ENCODE measurements at regions not wholly inside any gene's neighbourhood (a gene's known extent, or its start where the extent isn't known, plus 50 kb on each side); places are given as distances from the start of the nearest gene placed in this dataset.

GRCh38 chr12:124482901-124483799 lies 84.3 kb downstream of the NCOR2 start:
- no peak for DNase-seq (ENCODE audit: low read depth, low spot score)
- RAD21 ChIA-PET (ENCODE audit: low non-redundant PET in 1 of 2, low total read pairs in 2 of 2, uncharacterized antibody in 2 of 2, unreplicated experiment in 2 of 2): no interaction called here
- H3K9me3 ChIP-seq (ENCODE audit: control insufficient read depth in 1 of 2, insufficient read depth in 1 of 2, low read depth in 1 of 2, low read length in 2 of 2): no peaks in the 10 kb centered on the region
- CTCF ChIA-PET: no interaction called here
- H2AFZ ChIP-seq (ENCODE audit: low read depth, low read length, poor library complexity, severe bottlenecking): no peak overlapping the region
- no peaks in the 10 kb centered on the region for H4K20me1 ChIP-seq (ENCODE audit: insufficient read depth)
- POLR2A ChIA-PET: no interaction called here
- H3K9me2 ChIP-seq (ENCODE audit: insufficient read depth): no peaks in the 10 kb centered on the region
- BruUV-seq (replicated peaks): no TSS peak
- H3K27me3 ChIP-seq (ENCODE audit: insufficient read depth, low read length): no peaks in the 10 kb centered on the region
- no peak overlapping the region for H3K4me2 ChIP-seq (ENCODE audit: low read length)
- H3K4me3 ChIP-seq (replicated peaks in 1 of 2; ENCODE audit: low read depth in 1 of 2, low read length in 2 of 2): no peak overlapping the region
- peaks cover 0 to 6% of the 10 kb centered on the region in 2 experiments; a peak in 1 of 4 replicates for H3K4me1 ChIP-seq (ENCODE audit: control insufficient read depth in 1 of 2, insufficient read depth in 2 of 2, low read length in 2 of 2)
- H3K36me3 ChIP-seq (ENCODE audit: control insufficient read depth in 1 of 2, insufficient read depth in 2 of 2, low read length in 2 of 2): no peaks in the 10 kb centered on the region; a peak in 1 of 4 replicates
- TF ChIP-seq ZNF274 (IDR thresholded peaks at IDR 0.05; ENCODE audit: low read depth, low read length) (no peak), ZFX (IDR thresholded peaks at IDR 0.05) (no peak), TCF7L2 (IDR thresholded peaks at IDR 0.05; ENCODE audit: borderline replicate concordance, extremely low read depth, insufficient read depth, insufficient read length) (no peak)
- intact Hi-C loops (cut with micrococcal nuclease): no loop called here
- H3K27ac ChIP-seq (ENCODE audit: low read depth, low read length): no peak overlapping the region
- peaks cover 4% of the 10 kb centered on the region; the same call in 1 of the 2 replicates for H3K79me2 ChIP-seq (ENCODE audit: insufficient read depth, low read length)
- ATAC-seq: no peak
- H3K9ac ChIP-seq (ENCODE audit: low read length): no peak overlapping the region

GRCh38 chr12:124482567-124482893 lies 84.9 kb downstream of the NCOR2 start:
- Histone ChIP-seq H4K20me1 (ENCODE audit: insufficient read depth) (no peaks in the 10 kb centered on the region), H3K4me1 (ENCODE audit: control insufficient read depth in 1 of 2, insufficient read depth in 2 of 2, low read length in 2 of 2) (peaks cover 0 to 6% of the 10 kb centered on the region in 2 experiments; a peak in 1 of 4 replicates), H3K9me2 (ENCODE audit: insufficient read depth) (no peaks in the 10 kb centered on the region), H2AFZ (ENCODE audit: low read depth, low read length, poor library complexity, severe bottlenecking) (no peak overlapping the region), H3K36me3 (ENCODE audit: control insufficient read depth in 1 of 2, insufficient read depth in 2 of 2, low read length in 2 of 2) (peaks cover 0 to 1% of the 10 kb centered on the region in 2 experiments; a peak in 1 of 4 replicates), H3K27me3 (ENCODE audit: insufficient read depth, low read length) (no peaks in the 10 kb centered on the region), H3K9me3 (ENCODE audit: control insufficient read depth in 1 of 2, insufficient read depth in 1 of 2, low read depth in 1 of 2, low read length in 2 of 2) (no peaks in the 10 kb centered on the region), H3K4me2 (ENCODE audit: low read length) (no peak overlapping the region), H3K9ac (ENCODE audit: low read length) (no peak overlapping the region), H3K4me3 (replicated peaks in 1 of 2; ENCODE audit: low read depth in 1 of 2, low read length in 2 of 2) (no peak overlapping the region), H3K27ac (ENCODE audit: low read depth, low read length) (no peak overlapping the region), H3K79me2 (ENCODE audit: insufficient read depth, low read length) (no peaks in the 10 kb centered on the region; the same call in 1 of the 2 replicates)
- RAD21 ChIA-PET (ENCODE audit: low non-redundant PET in 1 of 2, low total read pairs in 2 of 2, uncharacterized antibody in 2 of 2, unreplicated experiment in 2 of 2): no interaction called here
- ATAC-seq (no peak), DNase-seq (ENCODE audit: low read depth, low spot score) (no peak)
- no peak for TF ChIP-seq SRF (IDR thresholded peaks at IDR 0.05; ENCODE audit: low read depth)
- no peak for TF ChIP-seq EGR1 (IDR thresholded peaks at IDR 0.05; ENCODE audit: low read depth)
- TF ChIP-seq CEBPB (IDR thresholded peaks at IDR 0.05; ENCODE audit: low read depth): no peak
- TF ChIP-seq CBX3 (IDR thresholded peaks at IDR 0.05; ENCODE audit: low read depth): no peak
- no peak for TF ChIP-seq ELF1 (IDR thresholded peaks at IDR 0.05; ENCODE audit: borderline replicate concordance, low read depth)
- TF ChIP-seq JUND (IDR thresholded peaks at IDR 0.05): no peak
- TF ChIP-seq RAD21 (IDR thresholded peaks at IDR 0.05; ENCODE audit: low read depth): no peak
- TF ChIP-seq ZFX (IDR thresholded peaks at IDR 0.05): no peak
- no peak for TF ChIP-seq SIN3A (IDR thresholded peaks at IDR 0.05; ENCODE audit: low read depth)
- TF ChIP-seq ZNF274 (IDR thresholded peaks at IDR 0.05; ENCODE audit: low read depth, low read length): no peak
- TF ChIP-seq CTCF (IDR thresholded peaks at IDR 0.05 in 2 of 3, conservative IDR thresholded peaks at IDR 0.05 in 1 of 3; ENCODE audit: borderline replicate concordance in 1 of 3, insufficient read depth in 1 of 3, low read depth in 2 of 3, low read length in 2 of 3): no peak
- no peak for TF ChIP-seq ZBTB33 (IDR thresholded peaks at IDR 0.05; ENCODE audit: extremely low read depth, insufficient replicate concordance, low read length)
- TF ChIP-seq SP1 (IDR thresholded peaks at IDR 0.05; ENCODE audit: low read depth): no peak
- no peak for TF ChIP-seq FOSL1 (IDR thresholded peaks at IDR 0.05; ENCODE audit: low read depth)
- no peak for TF ChIP-seq EZH2phosphoT487 (IDR thresholded peaks at IDR 0.05; ENCODE audit: borderline replicate concordance)
- CTCF ChIA-PET: no interaction called here
- POLR2A ChIA-PET: no interaction called here
- BruUV-seq (replicated peaks): no TSS peak
- intact Hi-C loops (cut with micrococcal nuclease): no loop called here
